H1 (cell line): ENCODE measurements at regions not wholly inside any gene's neighbourhood (a gene's known extent, or its start where the extent isn't known, plus 50 kb on each side); places are given as distances from the start of the nearest gene placed in this dataset.

ENCODE experiments used
- CTCF ChIA-PET: fragments of 300-600 bp; sonication (Branson Sonifier 250); formaldehyde crosslinking; loops from one replicate; lab custom pipeline; 2021; ENCODE audit not compliant: partially characterized antibody; lab: Charles Lee
- POLR2A ChIA-PET: fragments of 300-600 bp; sonication (Branson Sonifier 250); formaldehyde crosslinking; loops from one replicate; lab custom pipeline; 2021; ENCODE audit warnings: inconsistent platforms; ENCODE audit not compliant: partially characterized antibody; lab: Charles Lee
- DNase-seq, 2 experiments: peaks; one replicate each; pipeline versions ENCODE4 v3.0.0 to v3.0.0-alpha.2; 2010 to 2022; ENCODE audit warnings: low spot score in 2 of 2, low read depth in 1 of 2, mixed read lengths in 1 of 2
- FAIRE-seq: peaks from 2 replicates; lab custom pipeline; 2011; peaks lifted over from hg19 to GRCh38; lab: Jason Lieb, UNC
- H2AFZ ChIP-seq: 2 replicates; pipeline ENCODE4 v1.8.1; 2012; ENCODE audit warnings: low read length, inconsistent platforms
- H2AK5ac ChIP-seq: 2 replicates; pipeline ENCODE4 v1.6.1; 2013; ENCODE audit warnings: low read depth, low read length
- H2BK120ac ChIP-seq: replicated peaks from 2 replicates; pipeline ENCODE3; 2013; ENCODE audit warnings: low read depth, low read length, inconsistent platforms
- H2BK12ac ChIP-seq: 2 replicates; pipeline ENCODE4 v1.6.1; 2013; ENCODE audit warnings: low read depth, low read length
- H2BK15ac ChIP-seq: 2 replicates; pipeline ENCODE4 v1.6.1; 2013; ENCODE audit warnings: low read length
- H2BK20ac ChIP-seq: 2 replicates; pipeline ENCODE4 v1.6.1; 2013; ENCODE audit warnings: low read length
- H2BK5ac ChIP-seq: 2 replicates; pipeline ENCODE4 v1.6.1; 2013; ENCODE audit warnings: low read depth, low read length
- H3K14ac ChIP-seq: 2 replicates; pipeline ENCODE4 v1.6.1; 2013; ENCODE audit warnings: inconsistent platforms; ENCODE audit not compliant: insufficient read length
- H3K18ac ChIP-seq: 2 replicates; pipeline ENCODE4 v1.6.1; 2013; ENCODE audit warnings: low read length; ENCODE audit errors: extremely low read depth
- H3K23ac ChIP-seq: 2 replicates; pipeline ENCODE4 v1.6.1; 2013; ENCODE audit warnings: inconsistent platforms; ENCODE audit not compliant: insufficient read length
- H3K23me2 ChIP-seq: 2 replicates; pipeline ENCODE4 v1.6.1; 2013; ENCODE audit warnings: low read depth, low read length
- H3K27ac ChIP-seq: 2 replicates; pipeline ENCODE4 v1.6.1; 2011; ENCODE audit warnings: low read depth, low read length, inconsistent platforms
- H3K27me3 ChIP-seq, 4 experiments: replicated peaks in 1 of 4; 1 replicate in 1 of 4; 2 replicates in 3 of 4; pipeline versions ENCODE4 v1.6.1 to v1.8.1; 2011 to 2013; ENCODE audit warnings: low read length in 3 of 4, mild to moderate bottlenecking in 3 of 4, inconsistent platforms in 2 of 4, mixed read lengths in 2 of 4, moderate library complexity in 1 of 4; ENCODE audit not compliant: control insufficient read depth in 3 of 4, insufficient read depth in 3 of 4; ENCODE audit errors: extremely low read depth in 1 of 4
- H3K36me3 ChIP-seq, 4 experiments: 2 replicates each; pipeline versions ENCODE4 v1.6.1 to v1.8.1; 2011 to 2013; ENCODE audit warnings: mild to moderate bottlenecking in 4 of 4, low read length in 3 of 4, moderate library complexity in 2 of 4, control low read depth in 1 of 4, inconsistent platforms in 1 of 4; ENCODE audit not compliant: insufficient read depth in 4 of 4, control insufficient read depth in 2 of 4
- H3K4ac ChIP-seq: replicated peaks from 2 replicates; pipeline ENCODE3; 2013; ENCODE audit warnings: low read length, low read depth, mixed read lengths, inconsistent platforms; ENCODE audit not compliant: insufficient read length
- H3K4me1 ChIP-seq, 4 experiments: replicated peaks in 1 of 4; 1 replicate in 1 of 4; 2 replicates in 3 of 4; pipeline versions ENCODE4 v1.6.1 to v1.8.1; 2011 to 2013; ENCODE audit warnings: low read length in 3 of 4, inconsistent platforms in 2 of 4, mixed read lengths in 1 of 4; ENCODE audit not compliant: insufficient read depth in 4 of 4, control insufficient read depth in 3 of 4
- H3K4me2 ChIP-seq, 2 experiments: 2 replicates each; pipeline versions ENCODE4 v1.6.1 to v1.8.1; 2011 to 2013; ENCODE audit warnings: low read depth in 2 of 2, low read length in 2 of 2, control low read depth in 1 of 2, inconsistent platforms in 1 of 2, mild to moderate bottlenecking in 1 of 2; ENCODE audit not compliant: insufficient read depth in 1 of 2
- H3K4me3 ChIP-seq, 4 experiments: fragments of 200-600, 300-600 bp in 1 of 4; sonication (generic), shearing (Covaris generic), sonication (Bioruptor Twin) in 1 of 4; 2 replicates each; pipeline versions ENCODE4 v1.5.1 to v1.8.1; 2011 to 2016; ENCODE audit warnings: low read length in 4 of 4, low read depth in 3 of 4, control low read depth in 2 of 4, inconsistent platforms in 2 of 4, mild to moderate bottlenecking in 2 of 4, mixed read lengths in 1 of 4, moderate library complexity in 1 of 4; ENCODE audit not compliant: insufficient read depth in 2 of 4; ENCODE audit errors: extremely low read depth in 1 of 4
- H3K56ac ChIP-seq: replicated peaks from 2 replicates; pipeline ENCODE3; 2013; ENCODE audit warnings: low read depth, mild to moderate bottlenecking, mixed read lengths, low read length, inconsistent platforms; ENCODE audit not compliant: insufficient read length
- H3K79me1 ChIP-seq: 2 replicates; pipeline ENCODE4 v1.6.1; 2013; ENCODE audit warnings: low read depth, low read length, control low read depth
- H3K79me2 ChIP-seq, 2 experiments: 2 replicates each; pipeline versions ENCODE4 v1.6.1 to v1.8.1; 2012 to 2013; ENCODE audit warnings: low read length in 2 of 2, mild to moderate bottlenecking in 2 of 2, inconsistent platforms in 1 of 2; ENCODE audit not compliant: insufficient read depth in 2 of 2, control insufficient read depth in 1 of 2
- H3K9ac ChIP-seq, 4 experiments: replicated peaks in 1 of 4; 1 replicate in 1 of 4; 2 replicates in 3 of 4; pipeline versions ENCODE4 v1.6.1 to v1.8.1; 2011 to 2013; ENCODE audit warnings: low read depth in 3 of 4, low read length in 3 of 4, control low read depth in 2 of 4, mild to moderate bottlenecking in 2 of 4, moderate library complexity in 2 of 4, inconsistent platforms in 1 of 4; ENCODE audit errors: extremely low read depth in 1 of 4
- H3K9me3 ChIP-seq, 2 experiments: 2 replicates each; pipeline versions ENCODE4 v1.6.1 to v1.8.1; 2012 to 2013; ENCODE audit warnings: mild to moderate bottlenecking in 2 of 2, moderate library complexity in 2 of 2, control low read depth in 1 of 2, inconsistent platforms in 1 of 2, low read depth in 1 of 2, low read length in 1 of 2, mixed read lengths in 1 of 2; ENCODE audit not compliant: insufficient read depth in 2 of 2
- H4K20me1 ChIP-seq, 2 experiments: replicated peaks in 1 of 2; 2 replicates each; pipeline versions ENCODE3 to v1.8.1; 2011 to 2013; ENCODE audit warnings: inconsistent platforms in 2 of 2, low read length in 2 of 2, mild to moderate bottlenecking in 1 of 2; ENCODE audit not compliant: insufficient read depth in 2 of 2, control insufficient read depth in 1 of 2
- H4K5ac ChIP-seq: 2 replicates; pipeline ENCODE4 v1.6.1; 2013; ENCODE audit warnings: low read length, low read depth, mixed read lengths, inconsistent platforms; ENCODE audit not compliant: insufficient read length
- H4K8ac ChIP-seq: 2 replicates; pipeline ENCODE4 v1.8.0; 2013; ENCODE audit warnings: mild to moderate bottlenecking, moderate library complexity, low read length, inconsistent platforms; ENCODE audit not compliant: insufficient read depth; ENCODE audit errors: extremely low read depth
- H4K91ac ChIP-seq: replicated peaks from 2 replicates; pipeline ENCODE3; 2013; ENCODE audit warnings: low read length, mixed read lengths, inconsistent platforms; ENCODE audit not compliant: insufficient read length
- ASH2L ChIP-seq: fragments of 200-600, 300-600 bp; sonication (generic); IDR thresholded peaks from one replicate; pipeline ENCODE4 v1.7.1; 2017; ENCODE audit warnings: low read length
- ATF2 ChIP-seq: IDR thresholded peaks from 2 replicates; pipeline ENCODE4 v1.6.1; 2012; ENCODE audit warnings: low read length, inconsistent platforms
- BACH1 ChIP-seq: IDR thresholded peaks from 2 replicates; pipeline ENCODE4 v1.6.1; 2012; ENCODE audit warnings: low read length, improper control_type of control experiment
- GABPA ChIP-seq: IDR thresholded peaks from 2 replicates; pipeline ENCODE4 v1.6.1; 2011; ENCODE audit warnings: mild to moderate bottlenecking, low read length, moderate library complexity, borderline replicate concordance; ENCODE audit not compliant: insufficient read depth
- HDAC6 ChIP-seq: IDR thresholded peaks from one replicate; pipeline ENCODE4 v1.7.1; 2012; ENCODE audit warnings: low read depth, mild to moderate bottlenecking, inconsistent platforms, low read length, moderate library complexity
- MAFK ChIP-seq: IDR thresholded peaks from 2 replicates; pipeline ENCODE4 v1.6.1; 2012; ENCODE audit warnings: low read depth, mild to moderate bottlenecking, improper control_type of control experiment, low read length
- MAX ChIP-seq: IDR thresholded peaks from 2 replicates; pipeline ENCODE4 v1.6.1; 2012; ENCODE audit warnings: inconsistent platforms
- NANOG ChIP-seq: IDR thresholded peaks from 2 replicates; pipeline ENCODE4 v1.6.1; 2011; ENCODE audit warnings: low read length, low read depth, mild to moderate bottlenecking, inconsistent platforms; ENCODE audit not compliant: insufficient read depth, poor library complexity, severe bottlenecking
- NRF1 ChIP-seq: IDR thresholded peaks from 2 replicates; pipeline ENCODE4 v1.6.1; 2011; ENCODE audit warnings: mild to moderate bottlenecking, low read depth, low read length, improper control_type of control experiment
- POU5F1 ChIP-seq: IDR thresholded peaks from 2 replicates; pipeline ENCODE4 v1.6.1; 2011; ENCODE audit warnings: low read depth, mild to moderate bottlenecking, low read length, moderate library complexity
- SIRT6 ChIP-seq: IDR thresholded peaks from one replicate; pipeline ENCODE4 v1.7.1; 2012; ENCODE audit warnings: low read length, inconsistent platforms
- SRF ChIP-seq: IDR thresholded peaks from 2 replicates; pipeline ENCODE4 v1.6.1; 2011; ENCODE audit warnings: mild to moderate bottlenecking, low read depth, low read length, moderate library complexity
- TBP ChIP-seq: IDR thresholded peaks from 2 replicates; pipeline ENCODE4 v1.6.1; 2011; ENCODE audit warnings: low read depth, low read length, improper control_type of control experiment
- ZNF274 ChIP-seq: IDR thresholded peaks from 2 replicates; pipeline ENCODE4 v1.7.0; 2012; ENCODE audit warnings: low read length, borderline replicate concordance; ENCODE audit errors: extremely low read depth
- WGBS, 2 experiments: shearing (Covaris generic) in 1 of 2; methylation state at CpG; one replicate each; pipeline versions ENCODE4 v1.1.6 to v1.1.7; 2013 to 2015; ENCODE audit warnings: low lambda C conversion rate in 2 of 2, mixed read lengths in 2 of 2, inconsistent platforms in 1 of 2, low coverage in 1 of 2, missing lambda C conversion rate in 1 of 2; ENCODE audit not compliant: insufficient replicate concordance in 2 of 2, insufficient coverage in 1 of 2, insufficient read length in 1 of 2; ENCODE audit errors: extremely low coverage in 1 of 2, missing lambda C conversion rate in 1 of 2; 5-methylcytosine and 5-hydroxymethylcytosine counted together

- Histone ChIP-seq H3K56ac (no peak overlapping the region), H3K23me2 (no peaks in the 10 kb centered on the region), H3K9me3 (no peaks in the 10 kb centered on the region; a peak in 2 of 4 replicates), H2BK120ac (no peak overlapping the region), H4K8ac (no peak overlapping the region), H3K23ac (no peak overlapping the region), H3K18ac (no peak overlapping the region), H4K20me1 (no peaks in the 10 kb centered on the region), H3K79me1 (no peaks in the 10 kb centered on the region), H3K9ac (no peak overlapping the region), H3K4ac (no peak overlapping the region), H2BK20ac (no peak overlapping the region), H3K4me3 (no peak overlapping the region; a peak in 1 of 8 replicates), H2BK15ac (no peak overlapping the region), H2BK5ac (no peak overlapping the region), H2AK5ac (no peak overlapping the region), H2BK12ac (no peak overlapping the region), H4K91ac (no peak overlapping the region), H3K27ac (no peak overlapping the region), H3K14ac (no peak overlapping the region), H3K27me3 (no peaks in the 10 kb centered on the region), H3K36me3 (no peaks in the 10 kb centered on the region), H2AFZ (no peak overlapping the region; the same call in 1 of the 2 replicates), H4K5ac (no peak overlapping the region), H3K4me1 (no peaks in the 10 kb centered on the region), H3K4me2 (no peak overlapping the region), H3K79me2 (no peaks in the 10 kb centered on the region)
- DNase-seq (no peak), FAIRE-seq (no peak)
- ChIA-PET POLR2A (no interaction called here), CTCF (interaction anchor here (1.7 kb wide), 1 partner anchor 89 kb away, joined by 3 read pairs; no protein-coding TSS in a partner anchor)
- 90% methylated on average over 6 of the region's 6 CpGs; no CpG with 5 or more reads in 1 of the 2 experiments for whole genome bisulfite sequencing, 2 experiments
- no peak for TF ChIP-seq HDAC6
- TF ChIP-seq ZNF274 = no peak
- no peak for TF ChIP-seq POU5F1
- TF ChIP-seq ASH2L = no peak
- no peak for TF ChIP-seq NANOG
- no peak for TF ChIP-seq ATF2
- TF ChIP-seq MAX = no peak
- no peak for TF ChIP-seq SRF
- TF ChIP-seq GABPA = no peak
- no peak for TF ChIP-seq MAFK
- TF ChIP-seq NRF1 = no peak
- no peak for TF ChIP-seq BACH1
- TF ChIP-seq SIRT6 = no peak
- no peak for TF ChIP-seq TBP
These were observed 970.6 kb downstream of the DCDC2C start for GRCh38 chr2:4674007-4674406.
